Fibroblast of lung (primary cell): ENCODE measurements at regions not wholly inside any gene's neighbourhood (a gene's known extent, or its start where the extent isn't known, plus 50 kb on each side); places are given as distances from the start of the nearest gene placed in this dataset.

Experiments
- DNase-seq, 2 donors: peaks; one replicate each; pipeline versions ENCODE4 v3.0.0 to v3.0.0-alpha.2; 2010; ENCODE audit warnings: low read depth in 2 of 2
- H2AFZ ChIP-seq: 2 replicates; pipeline ENCODE4 v1.5.1; 2012; ENCODE audit warnings: low read length, control low read depth, inconsistent platforms
- H3K27ac ChIP-seq: 2 replicates; pipeline ENCODE4 v1.5.1; 2011; ENCODE audit warnings: low read length, control low read depth; ENCODE audit not compliant: insufficient read depth
- H3K27me3 ChIP-seq: 2 replicates; pipeline ENCODE4 v1.5.1; 2011; ENCODE audit warnings: mild to moderate bottlenecking, low read length; ENCODE audit not compliant: control insufficient read depth, insufficient read depth
- H3K36me3 ChIP-seq: 2 replicates; pipeline ENCODE4 v1.5.1; 2011; ENCODE audit warnings: low read length; ENCODE audit not compliant: control insufficient read depth, insufficient read depth
- H3K4me1 ChIP-seq: 2 replicates; pipeline ENCODE4 v1.5.1; 2011; ENCODE audit warnings: low read length; ENCODE audit not compliant: control insufficient read depth, insufficient read depth; ENCODE audit errors: extremely low read depth
- H3K4me2 ChIP-seq: 2 replicates; pipeline ENCODE4 v1.5.1; 2011; ENCODE audit warnings: low read length, control low read depth; ENCODE audit not compliant: insufficient read depth; ENCODE audit errors: extremely low read depth
- H3K4me3 ChIP-seq, 4 experiments: fragments of 200-600 bp in 1 of 4; sonication (generic) in 1 of 4; replicated peaks in 1 of 4; 2 replicates each; pipeline ENCODE4 v1.5.1; 2011 to 2016; ENCODE audit warnings: low read length in 4 of 4, low read depth in 3 of 4, mild to moderate bottlenecking in 3 of 4, control low read depth in 2 of 4, inconsistent platforms in 1 of 4, mixed read lengths in 1 of 4; ENCODE audit not compliant: insufficient read depth in 1 of 4; ENCODE audit errors: control extremely low read depth in 1 of 4
- H3K79me2 ChIP-seq: 2 replicates; pipeline ENCODE4 v1.5.1; 2012; ENCODE audit warnings: mild to moderate bottlenecking, low read length, inconsistent platforms; ENCODE audit not compliant: control insufficient read depth, insufficient read depth
- H3K9ac ChIP-seq: 2 replicates; pipeline ENCODE4 v1.5.1; 2011; ENCODE audit warnings: mild to moderate bottlenecking, low read length, control low read depth; ENCODE audit not compliant: insufficient read depth
- H3K9me3 ChIP-seq: 2 replicates; pipeline ENCODE4 v1.5.1; 2012; ENCODE audit warnings: low read depth, low read length; ENCODE audit not compliant: control insufficient read depth, insufficient read depth
- H4K20me1 ChIP-seq: 2 replicates; pipeline ENCODE4 v1.5.1; 2011; ENCODE audit warnings: low read length; ENCODE audit not compliant: control insufficient read depth, insufficient read depth; ENCODE audit errors: extremely low read depth
- EZH2 ChIP-seq: IDR thresholded peaks from 2 replicates; pipeline ENCODE4 v1.5.1; 2012; ENCODE audit warnings: low read length, control low read depth, mild to moderate bottlenecking; ENCODE audit errors: missing control alignments
- TF ChIP-seq, protein P1 (sequence below), 2 donors: IDR thresholded peaks in 1 of 2; conservative IDR thresholded peaks in 1 of 2; 1 replicate in 1 of 2; 2 replicates in 1 of 2; pipeline ENCODE4 v1.5.1; 2011 to 2012; ENCODE audit warnings: low read length in 2 of 2, control low read depth in 1 of 2, inconsistent platforms in 1 of 2, low read depth in 1 of 2, mild to moderate bottlenecking in 1 of 2

DNA sequence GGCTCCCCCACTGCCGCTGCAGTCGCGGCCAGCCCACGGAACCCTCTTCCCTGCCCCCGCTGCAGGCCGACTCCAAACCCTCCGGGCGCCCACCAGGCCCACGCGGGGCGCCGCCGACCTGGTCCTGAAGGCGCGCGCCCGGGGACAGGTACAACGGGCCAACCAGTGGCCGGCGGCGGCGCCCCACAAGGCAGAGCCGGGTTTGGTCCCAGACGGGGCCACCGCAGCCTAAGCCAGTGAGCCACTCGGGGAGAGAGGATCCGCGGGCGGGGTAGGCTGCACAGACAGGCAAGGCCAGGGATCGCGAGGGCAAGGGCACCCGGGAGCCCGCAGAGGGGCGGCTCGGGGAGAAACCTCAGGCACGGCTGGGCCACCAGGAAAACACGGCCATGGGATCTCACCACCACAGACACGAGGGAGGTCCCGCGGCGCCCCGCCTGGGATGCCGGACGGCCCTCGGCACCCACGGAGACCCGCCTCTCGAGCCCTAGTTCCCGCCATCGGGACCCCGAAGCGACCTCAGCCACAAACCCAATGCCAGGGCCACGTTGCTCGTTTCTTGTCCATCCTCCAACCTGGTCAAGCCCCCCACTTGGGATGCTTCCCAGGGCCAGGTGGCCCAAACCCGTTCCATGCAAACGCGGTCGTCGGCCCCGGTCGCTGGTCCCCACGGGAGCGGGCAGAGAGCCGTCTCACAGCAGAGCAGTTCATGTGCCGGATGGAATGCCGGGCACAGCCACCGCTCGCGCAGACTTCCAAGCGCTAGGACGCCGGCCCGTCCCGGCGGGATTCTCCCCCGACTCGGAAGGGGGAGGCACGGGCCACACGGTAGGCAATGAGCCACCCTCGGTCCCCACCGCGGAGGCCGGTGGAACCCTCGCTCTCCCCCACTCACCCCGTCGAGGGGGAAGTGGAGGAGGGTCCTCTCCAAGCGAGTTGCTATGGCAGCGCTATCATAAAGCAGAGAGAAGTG, 1956.6 kb upstream of the DEFB115 start:
- H3K9ac ChIP-seq = no peak overlapping the region
- H3K9me3 ChIP-seq = no peaks in the 10 kb centered on the region
- H3K4me2 ChIP-seq = no peak overlapping the region
- DNase-seq = no peak
- TF ChIP-seq EZH2 = no peak
- TF ChIP-seq, protein P1, sequence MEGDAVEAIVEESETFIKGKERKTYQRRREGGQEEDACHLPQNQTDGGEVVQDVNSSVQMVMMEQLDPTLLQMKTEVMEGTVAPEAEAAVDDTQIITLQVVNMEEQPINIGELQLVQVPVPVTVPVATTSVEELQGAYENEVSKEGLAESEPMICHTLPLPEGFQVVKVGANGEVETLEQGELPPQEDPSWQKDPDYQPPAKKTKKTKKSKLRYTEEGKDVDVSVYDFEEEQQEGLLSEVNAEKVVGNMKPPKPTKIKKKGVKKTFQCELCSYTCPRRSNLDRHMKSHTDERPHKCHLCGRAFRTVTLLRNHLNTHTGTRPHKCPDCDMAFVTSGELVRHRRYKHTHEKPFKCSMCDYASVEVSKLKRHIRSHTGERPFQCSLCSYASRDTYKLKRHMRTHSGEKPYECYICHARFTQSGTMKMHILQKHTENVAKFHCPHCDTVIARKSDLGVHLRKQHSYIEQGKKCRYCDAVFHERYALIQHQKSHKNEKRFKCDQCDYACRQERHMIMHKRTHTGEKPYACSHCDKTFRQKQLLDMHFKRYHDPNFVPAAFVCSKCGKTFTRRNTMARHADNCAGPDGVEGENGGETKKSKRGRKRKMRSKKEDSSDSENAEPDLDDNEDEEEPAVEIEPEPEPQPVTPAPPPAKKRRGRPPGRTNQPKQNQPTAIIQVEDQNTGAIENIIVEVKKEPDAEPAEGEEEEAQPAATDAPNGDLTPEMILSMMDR (conservative IDR thresholded peaks at IDR 0.05 in 1 of 2, IDR thresholded peaks at IDR 0.05 in 1 of 2; ENCODE audit: low read depth in 1 of 2, low read length in 2 of 2) = no peak
- H2AFZ ChIP-seq = no peak overlapping the region
- H4K20me1 ChIP-seq = no peaks in the 10 kb centered on the region
- H3K4me3 ChIP-seq = no peak overlapping the region
- no peaks in the 10 kb centered on the region for H3K36me3 ChIP-seq
- H3K27ac ChIP-seq = no peak overlapping the region
- no peaks in the 10 kb centered on the region for H3K79me2 ChIP-seq
- no peaks in the 10 kb centered on the region for H3K27me3 ChIP-seq
- no peaks in the 10 kb centered on the region for H3K4me1 ChIP-seq

DNA sequence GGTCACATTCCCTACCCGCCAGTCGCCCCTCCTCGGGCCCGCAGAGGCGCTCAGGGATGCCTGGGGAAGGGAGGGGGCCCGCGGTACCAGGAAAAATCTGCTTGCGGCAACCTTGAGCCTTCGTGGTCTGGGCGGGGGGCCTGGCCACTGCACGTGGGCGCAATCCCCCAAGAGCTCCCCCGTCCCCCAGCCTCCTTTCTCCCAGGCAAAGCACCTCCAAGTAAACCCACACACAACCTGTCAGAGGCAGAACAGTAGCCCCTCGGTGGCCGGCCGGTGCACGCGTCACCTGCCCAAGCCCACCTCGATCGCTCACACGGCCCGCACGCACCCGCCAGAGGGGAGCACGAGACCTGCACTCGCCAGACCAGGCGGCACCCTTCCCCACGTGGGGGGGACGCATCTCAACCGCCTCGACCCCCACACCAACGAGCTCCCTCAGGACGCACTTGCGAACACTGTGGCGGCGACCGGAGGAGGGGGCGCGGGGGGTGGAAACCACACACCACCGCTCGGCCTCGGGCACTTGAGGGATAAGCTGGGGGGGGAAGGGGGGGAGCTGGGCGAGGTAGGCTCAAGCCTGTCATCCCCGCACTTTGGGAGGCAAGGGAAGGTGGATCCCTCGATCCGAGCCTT, 1955.7 kb upstream of the DEFB115 start:
- Histone ChIP-seq H3K36me3 (no peaks in the 10 kb centered on the region), H2AFZ (no peak overlapping the region), H3K4me2 (no peak overlapping the region), H4K20me1 (no peaks in the 10 kb centered on the region), H3K27me3 (no peaks in the 10 kb centered on the region), H3K4me1 (no peaks in the 10 kb centered on the region), H3K9ac (no peak overlapping the region), H3K9me3 (no peaks in the 10 kb centered on the region), H3K4me3 (no peak overlapping the region), H3K27ac (no peak overlapping the region), H3K79me2 (no peaks in the 10 kb centered on the region)
- DNase-seq = no peak
- TF ChIP-seq, protein P1 (conservative IDR thresholded peaks at IDR 0.05 in 1 of 2, IDR thresholded peaks at IDR 0.05 in 1 of 2; ENCODE audit: low read depth in 1 of 2, low read length in 2 of 2) = no peak
- no peak for TF ChIP-seq EZH2

- Histone ChIP-seq H2AFZ (no peak overlapping the region), H3K27ac (no peak overlapping the region), H3K79me2 (no peaks in the 10 kb centered on the region), H3K9ac (no peak overlapping the region), H3K4me2 (no peak overlapping the region), H3K27me3 (no peaks in the 10 kb centered on the region), H4K20me1 (no peaks in the 10 kb centered on the region), H3K9me3 (no peaks in the 10 kb centered on the region), H3K4me1 (no peaks in the 10 kb centered on the region), H3K4me3 (no peak overlapping the region), H3K36me3 (no peaks in the 10 kb centered on the region)
- TF ChIP-seq, protein P1 (conservative IDR thresholded peaks at IDR 0.05 in 1 of 2, IDR thresholded peaks at IDR 0.05 in 1 of 2; ENCODE audit: low read depth in 1 of 2, low read length in 2 of 2) = no peak
- TF ChIP-seq EZH2 = no peak
- DNase-seq = no peak
Observed at GRCh38 chr20:29302979-29303644, 1954.4 kb upstream of the DEFB115 start.
